Karpas-422 (cell line): ENCODE measurements at regions not wholly inside any gene's neighbourhood (a gene's known extent, or its start where the extent isn't known, plus 50 kb on each side); places are given as distances from the start of the nearest gene placed in this dataset.
"Not testable (repeated sequence)": the region's sequence is repeated elsewhere in the genome, so short reads cannot be mapped to it uniquely, and the experiment has no call there.

ENCODE experiments used
- DNase-seq: peaks from one replicate; pipeline ENCODE4 v3.0.0-alpha.2; 2015
- H2AFZ ChIP-seq: fragments of 200-600 bp; sonication (generic); 2 replicates; pipeline ENCODE4 v1.6.1; 2014; ENCODE audit warnings: antibody characterized with exemption, low read length, mixed read lengths
- H3K27ac ChIP-seq: fragments of 200-600 bp; sonication (generic); 2 replicates; pipeline ENCODE4 v1.5.1; 2014; ENCODE audit warnings: mild to moderate bottlenecking, low read length, moderate library complexity
- H3K27me3 ChIP-seq: fragments of 200-600 bp; sonication (generic); 2 replicates; pipeline ENCODE4 v1.6.1; 2014; ENCODE audit warnings: low read length, mixed read lengths
- H3K36me3 ChIP-seq: fragments of 200-600 bp; sonication (generic); 2 replicates; pipeline ENCODE4 v1.6.1; 2014; ENCODE audit warnings: low read length, mixed read lengths; ENCODE audit not compliant: insufficient read depth
- H3K4me1 ChIP-seq: fragments of 200-600 bp; sonication (generic); 2 replicates; pipeline ENCODE4 v1.6.1; 2014; ENCODE audit warnings: mild to moderate bottlenecking, low read length, mixed read lengths
- H3K4me2 ChIP-seq: fragments of 200-600 bp; sonication (generic); 2 replicates; pipeline ENCODE4 v1.6.1; 2014; ENCODE audit warnings: low read length, low read depth, mild to moderate bottlenecking; ENCODE audit not compliant: poor library complexity, severe bottlenecking
- H3K4me3 ChIP-seq: fragments of 200-600 bp; sonication (generic); 2 replicates; pipeline ENCODE4 v1.5.1; 2014; ENCODE audit warnings: mild to moderate bottlenecking, antibody characterized with exemption, low read length, mixed read lengths
- H3K79me2 ChIP-seq: fragments of 200-600 bp; sonication (generic); 2 replicates; pipeline ENCODE4 v1.6.1; 2014; ENCODE audit warnings: mild to moderate bottlenecking, low read length, mixed read lengths
- H3K9ac ChIP-seq: fragments of 200-600 bp; sonication (generic); 2 replicates; pipeline ENCODE4 v1.6.0; 2014; ENCODE audit warnings: low read length
- H3K9me2 ChIP-seq: fragments of 200-600 bp; sonication (generic), shearing (Covaris generic); replicated peaks from 2 replicates; pipeline ENCODE4 v1.6.0; 2014; ENCODE audit warnings: mild to moderate bottlenecking, low read length, moderate library complexity; ENCODE audit not compliant: insufficient read depth
- H3K9me3 ChIP-seq: fragments of 300-700, 200-600 bp; sonication (generic); 2 replicates; pipeline ENCODE4 v1.6.1; 2014; ENCODE audit warnings: low read length, mixed read lengths
- H4K20me1 ChIP-seq: fragments of 200-600 bp; sonication (generic); 2 replicates; pipeline ENCODE4 v1.6.1; 2014; ENCODE audit warnings: mild to moderate bottlenecking, antibody characterized with exemption, low read length, low read depth; ENCODE audit not compliant: insufficient read depth

DNA sequence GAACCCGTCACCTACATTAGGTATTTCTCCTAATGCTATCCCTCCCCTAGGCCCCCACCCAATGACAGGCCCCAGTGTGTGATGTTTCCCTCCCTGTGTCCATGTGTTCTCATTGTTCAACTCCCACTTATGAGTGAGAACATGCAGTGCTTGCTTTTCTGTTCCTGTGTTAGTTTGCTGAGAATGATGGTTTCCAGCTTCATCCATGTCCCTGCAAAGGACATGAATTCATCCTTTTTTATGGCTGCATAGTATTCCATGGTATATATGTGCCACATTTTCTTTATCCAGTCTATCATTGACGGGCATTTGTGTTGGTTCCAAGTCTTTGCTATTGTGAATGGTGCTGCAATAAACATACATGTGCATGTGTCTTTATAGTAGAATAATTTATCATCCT, 163.2 kb upstream of the LMO3 start:
- H3K9me3 ChIP-seq, H3K27me3 ChIP-seq, H3K4me3 ChIP-seq, H3K9me2 ChIP-seq, H3K4me1 ChIP-seq, H4K20me1 ChIP-seq, DNase-seq, H3K27ac ChIP-seq, H3K79me2 ChIP-seq, H3K9ac ChIP-seq, H3K36me3 ChIP-seq, H2AFZ ChIP-seq, H3K4me2 ChIP-seq: not testable (repeated sequence)

DNA sequence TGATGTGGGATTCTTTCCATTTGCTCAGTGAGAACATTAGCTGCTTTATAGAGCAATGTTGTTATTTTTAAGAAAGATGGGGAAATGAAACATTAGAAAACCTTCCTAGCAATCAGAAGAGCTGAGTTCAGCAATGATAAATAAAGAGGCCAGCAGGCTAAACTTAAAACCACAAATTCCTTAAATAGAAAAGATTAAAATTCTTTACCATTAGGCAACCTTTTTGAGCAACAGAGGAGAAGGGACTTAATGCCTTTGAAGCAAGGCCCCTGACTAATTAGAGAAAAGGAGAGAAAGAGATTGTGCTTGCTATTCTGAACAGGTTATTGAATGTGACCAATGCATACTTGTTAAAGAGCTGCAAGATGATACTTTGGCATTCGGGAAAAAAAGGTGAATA, 160.8 kb upstream of the LMO3 start:
- Histone ChIP-seq H3K4me1 (no peaks in the 10 kb centered on the region), H3K36me3 (no peaks in the 10 kb centered on the region), H3K4me2 (no peak overlapping the region), H3K4me3 (no peak overlapping the region), H3K9ac (no peak overlapping the region), H3K9me3 (peaks cover 11% of the 10 kb centered on the region), H3K9me2 (no peaks in the 10 kb centered on the region), H2AFZ (no peak overlapping the region), H3K27ac (no peak overlapping the region), H4K20me1 (no peaks in the 10 kb centered on the region), H3K79me2 (no peaks in the 10 kb centered on the region), H3K27me3 (no peaks in the 10 kb centered on the region)
- DNase-seq, result no peak

DNA sequence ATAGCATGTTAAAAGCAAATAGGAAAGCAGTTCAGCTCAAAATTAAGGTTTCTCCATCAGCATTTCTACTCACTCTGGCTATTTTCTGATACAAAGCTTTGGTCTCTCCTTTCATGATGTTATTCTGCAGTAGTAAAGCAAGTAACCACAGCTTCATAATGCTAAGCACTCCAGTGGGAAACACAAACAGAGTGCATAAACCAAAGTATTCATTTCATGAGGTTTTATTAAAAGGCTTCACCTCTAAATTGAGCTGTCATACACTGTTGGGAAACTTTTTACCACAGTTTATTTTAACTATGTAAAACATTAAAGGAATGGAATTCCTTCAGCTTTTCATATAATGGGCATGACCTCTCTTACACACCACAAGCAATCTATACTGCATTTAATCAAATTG, 157.9 kb upstream of the LMO3 start:
- Histone ChIP-seq H3K27ac (no peak overlapping the region), H2AFZ (no peak overlapping the region), H3K9me3 (peaks cover 11% of the 10 kb centered on the region), H3K4me1 (no peaks in the 10 kb centered on the region), H3K4me2 (no peak overlapping the region), H4K20me1 (no peaks in the 10 kb centered on the region), H3K9ac (no peak overlapping the region), H3K9me2 (no peaks in the 10 kb centered on the region), H3K36me3 (no peaks in the 10 kb centered on the region), H3K4me3 (no peak overlapping the region), H3K79me2 (no peaks in the 10 kb centered on the region), H3K27me3 (no peaks in the 10 kb centered on the region)
- no peak for DNase-seq

DNA sequence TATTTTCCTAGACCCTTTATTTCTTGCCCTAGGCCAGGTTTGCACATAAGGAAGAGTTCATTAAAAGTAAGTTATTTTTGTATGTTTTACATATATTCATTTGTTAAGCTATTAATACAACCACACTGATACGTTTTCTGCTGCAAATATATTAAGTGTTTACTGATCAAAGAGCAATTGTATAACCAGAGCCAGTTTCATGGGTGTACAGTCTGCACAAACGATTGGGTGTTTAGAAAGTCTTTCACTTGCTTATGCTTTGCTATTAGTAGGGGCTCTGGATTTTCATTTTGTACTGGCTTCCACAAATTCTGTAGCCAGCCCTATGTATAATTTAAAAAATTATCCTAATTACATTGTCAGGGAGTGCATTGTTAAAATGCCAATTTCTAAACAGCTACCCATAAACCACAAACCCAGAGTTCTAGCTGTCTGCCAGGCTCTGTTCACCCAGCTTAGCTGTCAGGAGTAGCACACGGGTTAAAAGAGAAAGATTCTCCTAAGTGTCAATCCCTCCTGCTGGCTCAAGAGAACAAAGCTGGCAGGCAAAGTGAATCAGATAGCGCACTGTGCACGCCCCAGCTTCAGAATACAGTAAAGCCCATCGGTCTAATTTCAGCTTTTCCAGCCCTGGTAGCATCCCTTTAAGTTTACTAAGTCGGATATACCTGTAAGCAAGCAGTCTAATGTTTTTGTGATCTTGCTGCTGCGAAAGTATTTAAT, 151.0 kb upstream of the LMO3 start:
- Histone ChIP-seq H3K9me2 (no peaks in the 10 kb centered on the region), H3K36me3 (no peaks in the 10 kb centered on the region), H3K9ac (no peak overlapping the region), H3K9me3 (0 out of 2 replicates have a peak, but pooled peaks cover 1% of the 10 kb centered on the region), H3K27me3 (no peaks in the 10 kb centered on the region), H4K20me1 (no peaks in the 10 kb centered on the region), H3K4me2 (no peak overlapping the region), H3K79me2 (no peaks in the 10 kb centered on the region), H3K4me1 (no peaks in the 10 kb centered on the region), H2AFZ (no peak overlapping the region), H3K27ac (no peak overlapping the region), H3K4me3 (no peak overlapping the region)
- DNase-seq, result no peak

DNA sequence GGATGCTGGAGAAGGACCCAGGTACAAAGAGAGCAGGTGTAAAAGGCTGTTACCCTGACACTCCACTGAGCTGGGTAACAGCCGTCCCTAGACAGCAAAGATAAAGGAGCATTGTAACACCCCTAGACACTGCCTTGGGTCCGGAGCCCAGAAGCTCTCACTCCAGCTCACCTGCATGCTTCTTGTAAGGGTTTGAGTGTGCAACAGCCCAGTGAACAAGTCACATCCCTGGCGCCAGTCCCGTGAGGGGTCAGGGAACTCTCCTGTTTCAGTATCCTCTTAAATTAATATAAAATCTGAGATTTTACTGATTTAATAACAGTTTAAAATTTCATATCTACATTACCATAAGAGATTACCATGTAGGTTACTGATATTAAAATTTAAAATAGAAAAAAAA, 124.8 kb upstream of the LMO3 start:
- H3K4me3 ChIP-seq, result no peak overlapping the region
- H3K79me2 ChIP-seq, result no peaks in the 10 kb centered on the region
- no peak for DNase-seq

DNA sequence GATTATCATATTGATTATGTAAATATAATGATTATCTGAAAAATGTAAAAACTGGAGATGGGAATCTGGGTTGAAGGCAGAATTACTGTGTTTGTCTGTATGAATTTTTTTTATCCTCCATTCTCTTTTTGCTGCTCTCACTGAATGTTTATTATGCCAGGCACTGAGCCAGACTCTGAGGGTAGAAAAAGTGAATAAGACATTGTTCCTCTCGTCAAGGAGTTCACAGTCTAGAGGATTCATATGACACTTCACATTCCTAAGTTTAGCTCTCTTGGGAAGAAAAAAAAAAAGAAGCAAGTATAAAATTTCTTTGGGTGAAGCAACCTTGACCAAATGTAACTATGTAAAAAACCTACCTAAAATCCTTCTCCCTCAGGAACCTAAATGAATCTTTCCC, 120.9 kb upstream of the LMO3 start:
- no peak overlapping the region for H3K4me2 ChIP-seq
- H3K9ac ChIP-seq, result no peak overlapping the region
- H3K27ac ChIP-seq, result no peak overlapping the region
- H3K79me2 ChIP-seq, result no peaks in the 10 kb centered on the region
- H4K20me1 ChIP-seq, result no peaks in the 10 kb centered on the region
- peaks cover 8% of the 10 kb centered on the region for H3K9me3 ChIP-seq
- DNase-seq, result no peak
- no peaks in the 10 kb centered on the region for H3K27me3 ChIP-seq
- H3K9me2 ChIP-seq, result no peaks in the 10 kb centered on the region
- no peaks in the 10 kb centered on the region for H3K4me1 ChIP-seq
- no peak overlapping the region for H2AFZ ChIP-seq
- no peaks in the 10 kb centered on the region for H3K36me3 ChIP-seq
- H3K4me3 ChIP-seq, result no peak overlapping the region

More for the DNA sequence above, 124.8 kb upstream of the LMO3 start:
- Histone ChIP-seq H3K9me2 (no peaks in the 10 kb centered on the region), H3K27ac (no peak overlapping the region), H3K4me1 (no peaks in the 10 kb centered on the region), H2AFZ (no peak overlapping the region), H3K36me3 (no peaks in the 10 kb centered on the region), H3K27me3 (no peaks in the 10 kb centered on the region), H3K9ac (no peak overlapping the region), H3K9me3 (peaks cover 10% of the 10 kb centered on the region), H3K4me2 (no peak overlapping the region), H4K20me1 (no peaks in the 10 kb centered on the region)

DNA sequence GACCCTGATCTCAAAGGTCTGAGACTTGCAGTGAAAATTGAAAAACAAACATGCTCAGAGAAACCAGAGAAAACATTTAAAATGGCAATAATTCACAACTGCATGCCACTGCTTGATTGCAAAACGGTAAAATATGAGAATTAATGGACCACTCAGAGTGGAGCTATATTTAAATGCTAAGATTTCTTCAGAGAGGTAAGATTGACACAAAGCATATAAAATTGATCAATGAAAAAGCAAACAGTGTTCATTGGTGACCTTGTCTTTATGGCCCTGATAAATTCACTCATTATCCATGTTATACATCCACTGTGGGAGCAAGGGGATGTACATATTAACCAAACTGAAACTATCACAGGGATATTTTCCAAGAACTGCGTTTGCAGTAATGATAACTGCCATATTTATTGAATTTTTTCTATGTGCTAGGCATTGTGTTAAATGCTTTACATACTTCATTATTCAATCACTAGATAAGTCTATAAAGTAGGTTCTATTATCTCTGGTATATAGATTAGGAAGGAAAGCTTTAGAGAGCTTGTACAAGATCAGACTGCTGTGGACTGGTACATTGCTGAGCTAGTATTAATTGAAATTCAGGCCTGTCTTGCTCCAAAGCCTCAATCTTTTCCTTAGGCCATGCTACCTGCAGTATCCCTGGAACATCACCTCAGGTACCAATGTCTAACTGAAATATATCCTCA, 113.9 kb upstream of the LMO3 start:
- Histone ChIP-seq H3K9me2 (no peaks in the 10 kb centered on the region), H3K79me2 (no peaks in the 10 kb centered on the region), H3K4me2 (no peak overlapping the region), H3K4me1 (no peaks in the 10 kb centered on the region), H3K9me3 (peaks cover 11% of the 10 kb centered on the region), H3K27me3 (no peaks in the 10 kb centered on the region), H3K27ac (no peak overlapping the region), H2AFZ (no peak overlapping the region), H4K20me1 (no peaks in the 10 kb centered on the region), H3K9ac (no peak overlapping the region), H3K36me3 (no peaks in the 10 kb centered on the region), H3K4me3 (no peak overlapping the region)
- DNase-seq, result no peak

DNA sequence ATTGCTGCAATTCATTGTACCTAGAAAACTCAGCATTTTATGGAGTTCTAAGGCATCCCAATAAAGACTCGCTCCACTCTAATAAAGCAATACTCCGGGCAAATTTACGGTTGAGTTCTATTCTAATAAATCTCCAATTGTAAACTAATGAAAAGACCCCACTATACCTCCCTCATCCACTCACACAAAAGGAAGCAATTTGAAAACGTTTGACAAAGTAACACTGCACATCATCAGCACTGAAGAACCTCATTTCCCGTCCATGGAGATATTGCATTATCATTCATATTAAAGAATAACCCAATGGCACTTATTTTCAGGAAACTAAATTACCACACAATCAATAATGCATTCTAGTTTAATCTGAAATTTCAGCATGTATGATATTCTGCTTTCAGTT, 111.0 kb upstream of the LMO3 start:
- Histone ChIP-seq H3K4me2 (no peak overlapping the region), H2AFZ (no peak overlapping the region), H3K36me3 (no peaks in the 10 kb centered on the region), H3K4me1 (no peaks in the 10 kb centered on the region), H3K27me3 (no peaks in the 10 kb centered on the region), H3K9me3 (peaks cover 14% of the 10 kb centered on the region; the same call in 1 of the 2 replicates), H3K4me3 (no peak overlapping the region), H3K9me2 (no peaks in the 10 kb centered on the region), H3K79me2 (no peaks in the 10 kb centered on the region), H4K20me1 (no peaks in the 10 kb centered on the region), H3K27ac (no peak overlapping the region), H3K9ac (no peak overlapping the region)
- DNase-seq, result no peak
